Testis (tissue), 2 donors: ENCODE measurements at regions not wholly inside any gene's neighbourhood (a gene's known extent, or its start where the extent isn't known, plus 50 kb on each side); places are given as distances from the start of the nearest gene placed in this dataset.

Experiments
- DNase-seq: peaks from one replicate; pipeline ENCODE4 v3.0.0-alpha.2; 2019
- H3K27ac ChIP-seq, 2 donors: fragments of 200-600 bp; sonication (generic); one replicate each; pipeline ENCODE4 v1.5.1; 2019
- H3K27me3 ChIP-seq: fragments of 200-600 bp; sonication (generic); one replicate; pipeline ENCODE4 v1.5.1; 2019
- H3K36me3 ChIP-seq: fragments of 200-600 bp; sonication (generic); one replicate; pipeline ENCODE4 v1.5.1; 2017; ENCODE audit warnings: low read depth; ENCODE audit errors: missing control alignments
- H3K4me1 ChIP-seq: fragments of 200-600 bp; sonication (generic); one replicate; pipeline ENCODE4 v1.5.1; 2019
- H3K4me3 ChIP-seq, 2 donors: fragments of 200-600 bp; sonication (generic); one replicate each; pipeline ENCODE4 v1.5.1; 2017 to 2019
- H3K9me3 ChIP-seq: fragments of 200-600 bp; sonication (generic); one replicate; pipeline ENCODE4 v1.5.1; 2017
- CTCF ChIP-seq, 3 experiments: fragments of 450-650 bp in 2 of 3; fragments of 200-600 bp in 1 of 3; sonication (generic) in 1 of 3; IDR thresholded peaks; one replicate each; pipeline ENCODE4 v1.5.1; 2016 to 2019; ENCODE audit warnings: antibody characterized with exemption in 3 of 3, mild to moderate bottlenecking in 2 of 3, moderate library complexity in 1 of 3
- POLR2A ChIP-seq: fragments of 450-650 bp; IDR thresholded peaks from one replicate; pipeline ENCODE4 v1.6.1; 2017; ENCODE audit warnings: antibody characterized with exemption, mild to moderate bottlenecking, moderate library complexity
- WGBS, 2 donors: methylation state at CpG; one replicate each; pipeline ENCODE4 v1.1.5; 2018; 5-methylcytosine and 5-hydroxymethylcytosine counted together
- intact Hi-C: fragments of 100-400 bp; cut with DNase I; formaldehyde crosslinking; loops from one replicate; pipeline ENCODE4 v1.15.1; 2023; ENCODE audit warnings: low total_unique reads

GRCh38 chr2:118650327-118650726, 197.1 kb downstream of the EN1 start:
- TF ChIP-seq POLR2A (no peak), CTCF (IDR thresholded peaks at IDR 0.05) (no peak)
- no peak overlapping the region for H3K27ac ChIP-seq
- no peak for DNase-seq
- intact Hi-C loops: no loop called here
- no peaks in the 10 kb centered on the region for H3K36me3 ChIP-seq
- no peak overlapping the region for H3K4me3 ChIP-seq
- H3K27me3 ChIP-seq: no peaks in the 10 kb centered on the region
- no peaks in the 10 kb centered on the region for H3K4me1 ChIP-seq
- no peaks in the 10 kb centered on the region for H3K9me3 ChIP-seq

- intact Hi-C loops: no loop called here
- H3K27ac ChIP-seq: no peak overlapping the region
- no peak overlapping the region for H3K4me3 ChIP-seq
- H3K4me1 ChIP-seq: no peaks in the 10 kb centered on the region
- DNase-seq: no peak
- TF ChIP-seq CTCF (IDR thresholded peaks at IDR 0.05) (no peak), POLR2A (no peak)
- 74 to 77% methylated on average over 7 of the region's 7 CpGs for WGBS, 2 donors
- H3K9me3 ChIP-seq: no peaks in the 10 kb centered on the region
- H3K27me3 ChIP-seq: no peaks in the 10 kb centered on the region
- no peaks in the 10 kb centered on the region for H3K36me3 ChIP-seq
Observed at GRCh38 chr2:118645876-118646275, 201.6 kb downstream of the EN1 start.

- intact Hi-C loops: no loop called here
- WGBS, 2 donors: 38 to 63% methylated on average over 3 to 4 of the region's 4 CpGs
- no peak for TF ChIP-seq POLR2A
- TF ChIP-seq CTCF (IDR thresholded peaks at IDR 0.05): no peak
- Histone ChIP-seq H3K4me1 (no peaks in the 10 kb centered on the region), H3K27me3 (no peaks in the 10 kb centered on the region), H3K4me3 (no peak overlapping the region), H3K27ac (no peak overlapping the region), H3K36me3 (no peaks in the 10 kb centered on the region), H3K9me3 (no peaks in the 10 kb centered on the region)
- no peak for DNase-seq
Observed at GRCh38 chr2:118644190-118644589, 203.3 kb downstream of the EN1 start.

DNA sequence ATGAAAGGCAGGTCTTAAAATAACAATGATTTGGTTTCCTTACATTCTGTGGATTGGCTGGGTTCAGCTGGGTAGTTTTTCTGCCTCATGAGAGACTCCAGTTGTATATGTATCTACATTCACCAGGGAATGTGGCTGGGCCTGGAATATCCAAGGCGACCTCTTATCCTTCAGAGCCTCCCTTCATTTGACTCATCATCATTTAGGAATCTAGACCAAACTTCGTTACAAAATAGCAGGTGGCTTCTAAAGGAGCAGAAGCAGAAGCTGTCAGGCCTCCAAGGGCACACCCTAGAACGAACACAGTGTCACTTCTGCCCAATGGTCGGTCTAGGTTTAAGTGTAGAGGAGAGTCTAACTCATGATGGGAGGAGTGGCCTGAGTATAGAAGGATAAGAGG, 204.2 kb downstream of the EN1 start:
- intact Hi-C loops: no loop called here
- Histone ChIP-seq H3K4me3 (no peak overlapping the region), H3K4me1 (no peaks in the 10 kb centered on the region), H3K27me3 (no peaks in the 10 kb centered on the region), H3K27ac (no peak overlapping the region), H3K36me3 (no peaks in the 10 kb centered on the region), H3K9me3 (no peaks in the 10 kb centered on the region)
- 58 to 68% methylated on average over 4 of the region's 4 CpGs for WGBS, 2 donors
- TF ChIP-seq POLR2A (no peak), CTCF (IDR thresholded peaks at IDR 0.05) (no peak)
- peak; percentile 49 for DNase-seq

DNA sequence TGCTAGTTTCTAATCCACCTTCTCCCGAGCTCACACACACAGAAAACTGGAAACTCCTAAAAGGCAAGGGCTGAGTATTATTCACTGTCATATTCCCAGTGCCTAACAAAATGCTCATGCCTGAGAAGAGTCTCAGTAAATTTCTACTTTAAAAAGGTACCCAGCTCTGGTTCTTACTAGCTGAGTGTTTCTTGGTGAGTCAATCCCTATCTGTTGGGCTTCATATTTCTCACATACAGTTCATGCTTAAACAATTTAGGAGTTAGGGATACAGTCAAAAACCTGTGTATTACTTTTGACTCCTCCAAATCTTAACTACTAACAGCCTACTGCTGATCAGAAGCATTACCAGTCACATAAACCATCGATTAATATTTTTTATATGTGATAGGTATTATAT, 204.9 kb downstream of the EN1 start:
- no peaks in the 10 kb centered on the region for H3K27me3 ChIP-seq
- DNase-seq: no peak
- WGBS, 2 donors: 60 to 85% methylated on average over 2 of the region's 2 CpGs
- H3K4me3 ChIP-seq: no peak overlapping the region
- H3K9me3 ChIP-seq: no peaks in the 10 kb centered on the region
- intact Hi-C loops: no loop called here
- H3K4me1 ChIP-seq: no peaks in the 10 kb centered on the region
- H3K27ac ChIP-seq: no peak overlapping the region
- TF ChIP-seq POLR2A: no peak
- no peak for TF ChIP-seq CTCF (IDR thresholded peaks at IDR 0.05)
- H3K36me3 ChIP-seq: no peaks in the 10 kb centered on the region
